ENCODE measurements at regions not wholly inside any gene's neighbourhood (a gene's known extent, or its start where the extent isn't known, plus 50 kb on each side); places are given as distances from the start of the nearest gene placed in this dataset.

- Histone ChIP-seq H3K27ac (no peak overlapping the region), H3K36me3 (no peaks in the 10 kb centered on the region), H3K4me2 (no peak overlapping the region), H3K9me3 (no peaks in the 10 kb centered on the region), H3K27me3 (no peaks in the 10 kb centered on the region), H3K4me1 (no peaks in the 10 kb centered on the region), H4K20me1 (no peaks in the 10 kb centered on the region), H3K9ac (no peak overlapping the region), H3K4me3 (no peak overlapping the region)
- no peak for TF ChIP-seq Cebpa-rat (IDR thresholded peaks at IDR 0.05)
Observed at GRCh38 chr2:163836167-163836566, 100.4 kb upstream of the FIGN start.

GRCh38 chr2:163834841-163835240, 99.0 kb upstream of the FIGN start:
- no peak overlapping the region for H3K27ac ChIP-seq
- no peak overlapping the region for H3K4me2 ChIP-seq
- no peak for TF ChIP-seq Cebpa-rat (IDR thresholded peaks at IDR 0.05)

GRCh38 chr2:163834221-163834620, 98.4 kb upstream of the FIGN start:
- Histone ChIP-seq H3K27me3 (no peaks in the 10 kb centered on the region), H3K36me3 (no peaks in the 10 kb centered on the region), H3K9me3 (no peaks in the 10 kb centered on the region), H3K4me2 (no peak overlapping the region), H3K4me1 (no peaks in the 10 kb centered on the region), H3K27ac (no peak overlapping the region), H3K4me3 (no peak overlapping the region), H3K9ac (no peak overlapping the region), H4K20me1 (no peaks in the 10 kb centered on the region)
- TF ChIP-seq Cebpa-rat (IDR thresholded peaks at IDR 0.05) = no peak

More at GRCh38 chr2:163834841-163835240, 99.0 kb upstream of the FIGN start:
- H3K9ac ChIP-seq = no peak overlapping the region
- no peaks in the 10 kb centered on the region for H3K4me1 ChIP-seq
- H3K4me3 ChIP-seq = no peak overlapping the region
- H3K9me3 ChIP-seq = no peaks in the 10 kb centered on the region
- H3K36me3 ChIP-seq = no peaks in the 10 kb centered on the region
- no peaks in the 10 kb centered on the region for H3K27me3 ChIP-seq
- H4K20me1 ChIP-seq = no peaks in the 10 kb centered on the region

- Histone ChIP-seq H3K9ac (no peak overlapping the region), H3K27ac (no peak overlapping the region), H3K36me3 (no peaks in the 10 kb centered on the region), H3K4me2 (no peak overlapping the region), H4K20me1 (no peaks in the 10 kb centered on the region), H3K4me3 (no peak overlapping the region), H3K4me1 (no peaks in the 10 kb centered on the region), H3K27me3 (no peaks in the 10 kb centered on the region), H3K9me3 (no peaks in the 10 kb centered on the region)
- no peak for TF ChIP-seq Cebpa-rat (IDR thresholded peaks at IDR 0.05)
Observed at GRCh38 chr2:163828771-163829170, 93.0 kb upstream of the FIGN start.

GRCh38 chr2:163822033-163822432, 86.2 kb upstream of the FIGN start:
- no peak for TF ChIP-seq Cebpa-rat (IDR thresholded peaks at IDR 0.05)
- H3K9me3 ChIP-seq = peaks cover 4% of the 10 kb centered on the region; the same call in 1 of the 2 replicates

GRCh38 chr2:163812926-163813520, 77.2 kb upstream of the FIGN start:
- Histone ChIP-seq H3K27ac (no peak overlapping the region), H4K20me1 (no peaks in the 10 kb centered on the region), H3K4me1 (no peaks in the 10 kb centered on the region), H3K36me3 (no peaks in the 10 kb centered on the region), H3K4me2 (no peak overlapping the region), H3K27me3 (no peaks in the 10 kb centered on the region), H3K9me3 (peaks cover 4% of the 10 kb centered on the region; the same call in 1 of the 2 replicates), H3K9ac (no peak overlapping the region), H3K4me3 (no peak overlapping the region)
- TF ChIP-seq Cebpa-rat (IDR thresholded peaks at IDR 0.05) = no peak

More at GRCh38 chr2:163822033-163822432, 86.2 kb upstream of the FIGN start:
- no peaks in the 10 kb centered on the region for H4K20me1 ChIP-seq
- no peaks in the 10 kb centered on the region for H3K4me1 ChIP-seq
- H3K4me3 ChIP-seq = no peak overlapping the region
- H3K27me3 ChIP-seq = no peaks in the 10 kb centered on the region
- no peak overlapping the region for H3K27ac ChIP-seq
- H3K4me2 ChIP-seq = no peak overlapping the region
- H3K9ac ChIP-seq = no peak overlapping the region
- H3K36me3 ChIP-seq = no peaks in the 10 kb centered on the region

- no peaks in the 10 kb centered on the region for H3K27me3 ChIP-seq
- no peak overlapping the region for H3K9ac ChIP-seq
- no peaks in the 10 kb centered on the region for H3K36me3 ChIP-seq
- H3K4me1 ChIP-seq = no peaks in the 10 kb centered on the region
- no peak for TF ChIP-seq Cebpa-rat (IDR thresholded peaks at IDR 0.05)
- no peak overlapping the region for H3K4me2 ChIP-seq
- H3K4me3 ChIP-seq = no peak overlapping the region
- no peaks in the 10 kb centered on the region for H3K9me3 ChIP-seq
- no peak overlapping the region for H3K27ac ChIP-seq
- H4K20me1 ChIP-seq = no peaks in the 10 kb centered on the region
Observed at GRCh38 chr2:163808406-163808805, 72.6 kb upstream of the FIGN start.

- H3K9ac ChIP-seq = no peak overlapping the region
- H4K20me1 ChIP-seq = no peaks in the 10 kb centered on the region
- no peaks in the 10 kb centered on the region for H3K27me3 ChIP-seq
- H3K4me3 ChIP-seq = no peak overlapping the region
- no peak overlapping the region for H3K4me2 ChIP-seq
- H3K36me3 ChIP-seq = no peaks in the 10 kb centered on the region
- no peak for TF ChIP-seq Cebpa-rat (IDR thresholded peaks at IDR 0.05)
- H3K27ac ChIP-seq = no peak overlapping the region
- no peaks in the 10 kb centered on the region for H3K9me3 ChIP-seq
- no peaks in the 10 kb centered on the region for H3K4me1 ChIP-seq
Observed at GRCh38 chr2:163802284-163802683, 66.5 kb upstream of the FIGN start.

- H3K36me3 ChIP-seq = no peaks in the 10 kb centered on the region
- no peak overlapping the region for H3K4me2 ChIP-seq
- H3K9me3 ChIP-seq = no peaks in the 10 kb centered on the region
- no peak for TF ChIP-seq Cebpa-rat (IDR thresholded peaks at IDR 0.05)
- no peaks in the 10 kb centered on the region for H4K20me1 ChIP-seq
- H3K27ac ChIP-seq = no peak overlapping the region
- no peaks in the 10 kb centered on the region for H3K27me3 ChIP-seq
- H3K4me1 ChIP-seq = no peaks in the 10 kb centered on the region
- H3K4me3 ChIP-seq = no peak overlapping the region
- no peak overlapping the region for H3K9ac ChIP-seq
Observed at GRCh38 chr2:163801486-163801885, 65.7 kb upstream of the FIGN start.

- TF ChIP-seq Cebpa-rat (IDR thresholded peaks at IDR 0.05) = no peak
- no peaks in the 10 kb centered on the region for H3K9me3 ChIP-seq
- H3K4me2 ChIP-seq = no peak overlapping the region
Observed at GRCh38 chr2:163800951-163801381, 65.2 kb upstream of the FIGN start.

GRCh38 chr2:163799807-163800206, 64.0 kb upstream of the FIGN start:
- Histone ChIP-seq H3K4me2 (no peak overlapping the region), H3K9ac (no peak overlapping the region), H3K4me1 (no peaks in the 10 kb centered on the region), H4K20me1 (no peaks in the 10 kb centered on the region), H3K36me3 (no peaks in the 10 kb centered on the region), H3K27me3 (no peaks in the 10 kb centered on the region), H3K4me3 (no peak overlapping the region), H3K9me3 (no peaks in the 10 kb centered on the region), H3K27ac (no peak overlapping the region)
- TF ChIP-seq Cebpa-rat (IDR thresholded peaks at IDR 0.05) = no peak

More at GRCh38 chr2:163800951-163801381, 65.2 kb upstream of the FIGN start:
- no peak overlapping the region for H3K9ac ChIP-seq
- H3K4me3 ChIP-seq = no peak overlapping the region
- no peaks in the 10 kb centered on the region for H4K20me1 ChIP-seq
- H3K36me3 ChIP-seq = no peaks in the 10 kb centered on the region
- H3K4me1 ChIP-seq = no peaks in the 10 kb centered on the region
- H3K27me3 ChIP-seq = no peaks in the 10 kb centered on the region
- no peak overlapping the region for H3K27ac ChIP-seq
